H1 (cell line): ENCODE measurements at regions not wholly inside any gene's neighbourhood (a gene's known extent, or its start where the extent isn't known, plus 50 kb on each side); places are given as distances from the start of the nearest gene placed in this dataset.

Experiments
- CTCF ChIA-PET: fragments of 300-600 bp; sonication (Branson Sonifier 250); formaldehyde crosslinking; loops from one replicate; lab custom pipeline; 2021; ENCODE audit not compliant: partially characterized antibody; lab: Charles Lee
- POLR2A ChIA-PET: fragments of 300-600 bp; sonication (Branson Sonifier 250); formaldehyde crosslinking; loops from one replicate; lab custom pipeline; 2021; ENCODE audit warnings: inconsistent platforms; ENCODE audit not compliant: partially characterized antibody; lab: Charles Lee
- DNase-seq, 2 experiments: peaks; one replicate each; pipeline versions ENCODE4 v3.0.0 to v3.0.0-alpha.2; 2010 to 2022; ENCODE audit warnings: low spot score in 2 of 2, low read depth in 1 of 2, mixed read lengths in 1 of 2
- FAIRE-seq: peaks from 2 replicates; lab custom pipeline; 2011; peaks lifted over from hg19 to GRCh38; lab: Jason Lieb, UNC
- H2AFZ ChIP-seq: 2 replicates; pipeline ENCODE4 v1.8.1; 2012; ENCODE audit warnings: low read length, inconsistent platforms
- H2AK5ac ChIP-seq: 2 replicates; pipeline ENCODE4 v1.6.1; 2013; ENCODE audit warnings: low read depth, low read length
- H2BK120ac ChIP-seq: replicated peaks from 2 replicates; pipeline ENCODE3; 2013; ENCODE audit warnings: low read depth, low read length, inconsistent platforms
- H2BK12ac ChIP-seq: 2 replicates; pipeline ENCODE4 v1.6.1; 2013; ENCODE audit warnings: low read depth, low read length
- H2BK15ac ChIP-seq: 2 replicates; pipeline ENCODE4 v1.6.1; 2013; ENCODE audit warnings: low read length
- H2BK20ac ChIP-seq: 2 replicates; pipeline ENCODE4 v1.6.1; 2013; ENCODE audit warnings: low read length
- H2BK5ac ChIP-seq: 2 replicates; pipeline ENCODE4 v1.6.1; 2013; ENCODE audit warnings: low read depth, low read length
- H3K14ac ChIP-seq: 2 replicates; pipeline ENCODE4 v1.6.1; 2013; ENCODE audit warnings: inconsistent platforms; ENCODE audit not compliant: insufficient read length
- H3K18ac ChIP-seq: 2 replicates; pipeline ENCODE4 v1.6.1; 2013; ENCODE audit warnings: low read length; ENCODE audit errors: extremely low read depth
- H3K23ac ChIP-seq: 2 replicates; pipeline ENCODE4 v1.6.1; 2013; ENCODE audit warnings: inconsistent platforms; ENCODE audit not compliant: insufficient read length
- H3K23me2 ChIP-seq: 2 replicates; pipeline ENCODE4 v1.6.1; 2013; ENCODE audit warnings: low read depth, low read length
- H3K27ac ChIP-seq: 2 replicates; pipeline ENCODE4 v1.6.1; 2011; ENCODE audit warnings: low read depth, low read length, inconsistent platforms
- H3K27me3 ChIP-seq, 4 experiments: replicated peaks in 1 of 4; 1 replicate in 1 of 4; 2 replicates in 3 of 4; pipeline versions ENCODE4 v1.6.1 to v1.8.1; 2011 to 2013; ENCODE audit warnings: low read length in 3 of 4, mild to moderate bottlenecking in 3 of 4, inconsistent platforms in 2 of 4, mixed read lengths in 2 of 4, moderate library complexity in 1 of 4; ENCODE audit not compliant: control insufficient read depth in 3 of 4, insufficient read depth in 3 of 4; ENCODE audit errors: extremely low read depth in 1 of 4
- H3K36me3 ChIP-seq, 4 experiments: 2 replicates each; pipeline versions ENCODE4 v1.6.1 to v1.8.1; 2011 to 2013; ENCODE audit warnings: mild to moderate bottlenecking in 4 of 4, low read length in 3 of 4, moderate library complexity in 2 of 4, control low read depth in 1 of 4, inconsistent platforms in 1 of 4; ENCODE audit not compliant: insufficient read depth in 4 of 4, control insufficient read depth in 2 of 4
- H3K4ac ChIP-seq: replicated peaks from 2 replicates; pipeline ENCODE3; 2013; ENCODE audit warnings: low read length, low read depth, mixed read lengths, inconsistent platforms; ENCODE audit not compliant: insufficient read length
- H3K4me1 ChIP-seq, 4 experiments: replicated peaks in 1 of 4; 1 replicate in 1 of 4; 2 replicates in 3 of 4; pipeline versions ENCODE4 v1.6.1 to v1.8.1; 2011 to 2013; ENCODE audit warnings: low read length in 3 of 4, inconsistent platforms in 2 of 4, mixed read lengths in 1 of 4; ENCODE audit not compliant: insufficient read depth in 4 of 4, control insufficient read depth in 3 of 4
- H3K4me2 ChIP-seq, 2 experiments: 2 replicates each; pipeline versions ENCODE4 v1.6.1 to v1.8.1; 2011 to 2013; ENCODE audit warnings: low read depth in 2 of 2, low read length in 2 of 2, control low read depth in 1 of 2, inconsistent platforms in 1 of 2, mild to moderate bottlenecking in 1 of 2; ENCODE audit not compliant: insufficient read depth in 1 of 2
- H3K4me3 ChIP-seq, 4 experiments: fragments of 200-600, 300-600 bp in 1 of 4; sonication (generic), shearing (Covaris generic), sonication (Bioruptor Twin) in 1 of 4; 2 replicates each; pipeline versions ENCODE4 v1.5.1 to v1.8.1; 2011 to 2016; ENCODE audit warnings: low read length in 4 of 4, low read depth in 3 of 4, control low read depth in 2 of 4, inconsistent platforms in 2 of 4, mild to moderate bottlenecking in 2 of 4, mixed read lengths in 1 of 4, moderate library complexity in 1 of 4; ENCODE audit not compliant: insufficient read depth in 2 of 4; ENCODE audit errors: extremely low read depth in 1 of 4
- H3K56ac ChIP-seq: replicated peaks from 2 replicates; pipeline ENCODE3; 2013; ENCODE audit warnings: low read depth, mild to moderate bottlenecking, mixed read lengths, low read length, inconsistent platforms; ENCODE audit not compliant: insufficient read length
- H3K79me1 ChIP-seq: 2 replicates; pipeline ENCODE4 v1.6.1; 2013; ENCODE audit warnings: low read depth, low read length, control low read depth
- H3K79me2 ChIP-seq, 2 experiments: 2 replicates each; pipeline versions ENCODE4 v1.6.1 to v1.8.1; 2012 to 2013; ENCODE audit warnings: low read length in 2 of 2, mild to moderate bottlenecking in 2 of 2, inconsistent platforms in 1 of 2; ENCODE audit not compliant: insufficient read depth in 2 of 2, control insufficient read depth in 1 of 2
- H3K9ac ChIP-seq, 4 experiments: replicated peaks in 1 of 4; 1 replicate in 1 of 4; 2 replicates in 3 of 4; pipeline versions ENCODE4 v1.6.1 to v1.8.1; 2011 to 2013; ENCODE audit warnings: low read depth in 3 of 4, low read length in 3 of 4, control low read depth in 2 of 4, mild to moderate bottlenecking in 2 of 4, moderate library complexity in 2 of 4, inconsistent platforms in 1 of 4; ENCODE audit errors: extremely low read depth in 1 of 4
- H3K9me3 ChIP-seq, 2 experiments: 2 replicates each; pipeline versions ENCODE4 v1.6.1 to v1.8.1; 2012 to 2013; ENCODE audit warnings: mild to moderate bottlenecking in 2 of 2, moderate library complexity in 2 of 2, control low read depth in 1 of 2, inconsistent platforms in 1 of 2, low read depth in 1 of 2, low read length in 1 of 2, mixed read lengths in 1 of 2; ENCODE audit not compliant: insufficient read depth in 2 of 2
- H4K20me1 ChIP-seq, 2 experiments: replicated peaks in 1 of 2; 2 replicates each; pipeline versions ENCODE3 to v1.8.1; 2011 to 2013; ENCODE audit warnings: inconsistent platforms in 2 of 2, low read length in 2 of 2, mild to moderate bottlenecking in 1 of 2; ENCODE audit not compliant: insufficient read depth in 2 of 2, control insufficient read depth in 1 of 2
- H4K5ac ChIP-seq: 2 replicates; pipeline ENCODE4 v1.6.1; 2013; ENCODE audit warnings: low read length, low read depth, mixed read lengths, inconsistent platforms; ENCODE audit not compliant: insufficient read length
- H4K8ac ChIP-seq: 2 replicates; pipeline ENCODE4 v1.8.0; 2013; ENCODE audit warnings: mild to moderate bottlenecking, moderate library complexity, low read length, inconsistent platforms; ENCODE audit not compliant: insufficient read depth; ENCODE audit errors: extremely low read depth
- H4K91ac ChIP-seq: replicated peaks from 2 replicates; pipeline ENCODE3; 2013; ENCODE audit warnings: low read length, mixed read lengths, inconsistent platforms; ENCODE audit not compliant: insufficient read length
- CBX8 ChIP-seq: fragments of 300-800, 300-1000 bp; sonication (generic); IDR thresholded peaks from 2 replicates; pipeline ENCODE4 v1.7.1; 2016; ENCODE audit warnings: low read depth, low read length, borderline replicate concordance
- EP300 ChIP-seq, 2 experiments: IDR thresholded peaks; 1 replicate in 1 of 2; 2 replicates in 1 of 2; pipeline ENCODE4 v1.6.1; 2011 to 2012; ENCODE audit warnings: low read depth in 2 of 2, low read length in 2 of 2, mild to moderate bottlenecking in 2 of 2, borderline replicate concordance in 1 of 2, inconsistent platforms in 1 of 2, moderate library complexity in 1 of 2
- JUN ChIP-seq: IDR thresholded peaks from 2 replicates; pipeline ENCODE4 v1.6.1; 2011; ENCODE audit warnings: low read depth, mild to moderate bottlenecking, improper control_type of control experiment, low read length
- KDM5A ChIP-seq: fragments of 200-600 bp; IDR thresholded peaks from 2 replicates; pipeline ENCODE4 v1.7.1; 2012; ENCODE audit warnings: mild to moderate bottlenecking, low read length, inconsistent platforms, mixed read lengths
- POLR2AphosphoS5 ChIP-seq: IDR thresholded peaks from 2 replicates; pipeline ENCODE4 v1.6.1; 2011; ENCODE audit warnings: low read depth, low read length
- SIX5 ChIP-seq: IDR thresholded peaks from 2 replicates; pipeline ENCODE4 v1.6.1; 2011; ENCODE audit warnings: mild to moderate bottlenecking, low read depth, low read length
- SRF ChIP-seq: IDR thresholded peaks from 2 replicates; pipeline ENCODE4 v1.6.1; 2011; ENCODE audit warnings: mild to moderate bottlenecking, low read depth, low read length, moderate library complexity
- TAF1 ChIP-seq: IDR thresholded peaks from 2 replicates; pipeline ENCODE4 v1.6.1; 2011; ENCODE audit warnings: mild to moderate bottlenecking, low read depth, low read length
- TAF7 ChIP-seq: optimal IDR thresholded peaks from 2 replicates; pipeline ENCODE3; 2011; ENCODE audit warnings: low read depth, mild to moderate bottlenecking, inconsistent platforms, low read length, moderate library complexity, borderline replicate concordance
- WGBS, 2 experiments: shearing (Covaris generic) in 1 of 2; methylation state at CpG; one replicate each; pipeline versions ENCODE4 v1.1.6 to v1.1.7; 2013 to 2015; ENCODE audit warnings: low lambda C conversion rate in 2 of 2, mixed read lengths in 2 of 2, inconsistent platforms in 1 of 2, low coverage in 1 of 2, missing lambda C conversion rate in 1 of 2; ENCODE audit not compliant: insufficient replicate concordance in 2 of 2, insufficient coverage in 1 of 2, insufficient read length in 1 of 2; ENCODE audit errors: extremely low coverage in 1 of 2, missing lambda C conversion rate in 1 of 2; 5-methylcytosine and 5-hydroxymethylcytosine counted together

- Histone ChIP-seq H2AFZ (peak overlapping the region; percentile 92; the same call in 1 of the 2 replicates), H3K36me3 (no peaks in the 10 kb centered on the region; a peak in 1 of 8 replicates), H3K4me3 (no peak overlapping the region), H2BK15ac (no peak overlapping the region), H2BK120ac (no peak overlapping the region), H3K4ac (no peak overlapping the region), H2BK20ac (no peak overlapping the region), H4K5ac (no peak overlapping the region), H3K9ac (no peak overlapping the region), H2BK12ac (no peak overlapping the region), H3K79me1 (no peaks in the 10 kb centered on the region), H3K27me3 (no peaks in the 10 kb centered on the region), H3K23me2 (no peaks in the 10 kb centered on the region), H3K27ac (no peak overlapping the region), H4K8ac (no peak overlapping the region), H3K23ac (no peak overlapping the region), H2AK5ac (no peak overlapping the region), H3K9me3 (peaks cover 2 to 7% of the 10 kb centered on the region in 2 experiments; a peak in 1 of 4 replicates), H2BK5ac (0 out of 2 replicates have a peak overlapping the region, but pooled peaks have one; percentile 35), H4K20me1 (no peaks in the 10 kb centered on the region), H3K4me1 (peaks cover 0 to 5% (median 4%) of the 10 kb centered on the region in 4 experiments; a peak in 4 of 7 replicates), H3K79me2 (no peaks in the 10 kb centered on the region), H3K14ac (no peak overlapping the region), H3K56ac (no peak overlapping the region), H3K4me2 (no peak overlapping the region), H3K18ac (no peak overlapping the region), H4K91ac (no peak overlapping the region)
- FAIRE-seq: no peak
- CTCF ChIA-PET: interaction anchor here (0.6 to 1.2 kb wide), 3 partner anchors 8 to 145 kb away, joined by 3 read pairs; no protein-coding TSS in a partner anchor
- POLR2A ChIA-PET: no interaction called here
- no peak for TF ChIP-seq TAF7
- TF ChIP-seq CBX8: no peak
- no peak for TF ChIP-seq POLR2AphosphoS5
- no peak for TF ChIP-seq EP300 (IDR thresholded peaks at IDR 0.05; ENCODE audit: borderline replicate concordance in 1 of 2, low read depth in 2 of 2, low read length in 2 of 2)
- TF ChIP-seq TAF1: no peak
- TF ChIP-seq JUN: no peak
- TF ChIP-seq SIX5: no peak
- TF ChIP-seq KDM5A: no peak
- no peak for TF ChIP-seq SRF
- WGBS, 2 experiments: 60% methylated on average over 1 of the region's 1 CpG; no CpG with 5 or more reads in 1 of the 2 experiments
- DNase-seq: no peak
These were observed 450.6 kb upstream of the TENM3 start for GRCh38 chr4:181792641-181793040.
